Fibroblast of villous mesenchyme (primary cell): ENCODE measurements at regions not wholly inside any gene's neighbourhood (a gene's known extent, or its start where the extent isn't known, plus 50 kb on each side); places are given as distances from the start of the nearest gene placed in this dataset.

Source experiments
- DNase-seq: peaks from one replicate; pipeline ENCODE4 v3.0.0-alpha.2; 2010; ENCODE audit warnings: low read depth
- H3K4me3 ChIP-seq: 2 replicates; pipeline ENCODE4 v1.5.1; 2011; ENCODE audit warnings: low read depth, mild to moderate bottlenecking, low read length
- CTCF ChIP-seq: IDR thresholded peaks from 2 replicates; pipeline ENCODE4 v1.5.1; 2012; ENCODE audit warnings: low read depth, mild to moderate bottlenecking, low read length; ENCODE audit not compliant: insufficient read depth

GRCh38 chr12:18808221-18808620, 70.3 kb downstream of the CAPZA3 start:
- DNase-seq: no peak
- no peak overlapping the region for H3K4me3 ChIP-seq
- TF ChIP-seq CTCF: no peak

DNA sequence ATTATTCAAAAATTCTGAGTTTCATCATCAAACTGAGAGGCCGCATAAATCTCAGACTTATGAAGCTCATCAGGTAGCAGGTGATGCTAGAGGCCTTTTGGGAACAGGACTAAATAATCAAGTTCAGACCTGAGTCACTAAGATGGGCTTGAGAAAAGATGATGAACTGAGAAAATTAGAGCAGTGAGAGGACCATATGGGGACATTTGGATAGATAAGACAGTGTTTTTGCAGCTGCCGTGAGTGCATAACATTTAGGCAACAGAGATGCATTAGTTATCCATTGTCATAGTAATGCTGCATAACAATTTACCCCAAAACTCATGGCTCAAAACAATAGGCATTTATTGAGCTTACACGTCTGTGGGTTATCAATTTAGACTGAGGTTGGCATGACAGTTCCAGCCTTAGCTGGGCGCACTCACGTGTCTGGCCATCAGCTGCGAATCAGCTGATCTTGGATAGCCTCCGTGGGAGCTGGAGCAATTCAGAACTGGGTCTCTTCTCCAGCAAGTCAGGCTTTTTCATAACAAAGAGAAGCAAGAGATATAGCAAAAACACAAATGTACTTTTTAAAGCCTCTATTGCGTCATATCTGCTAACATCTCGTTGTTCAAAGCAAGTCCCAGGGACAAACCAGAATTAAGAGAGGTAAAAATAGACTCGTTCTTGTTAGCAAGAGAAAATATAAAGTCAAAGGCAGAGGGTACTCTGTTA, 72.8 kb downstream of the CAPZA3 start:
- DNase-seq: peak; percentile 62
- no peak for TF ChIP-seq CTCF
- no peak overlapping the region for H3K4me3 ChIP-seq

DNA sequence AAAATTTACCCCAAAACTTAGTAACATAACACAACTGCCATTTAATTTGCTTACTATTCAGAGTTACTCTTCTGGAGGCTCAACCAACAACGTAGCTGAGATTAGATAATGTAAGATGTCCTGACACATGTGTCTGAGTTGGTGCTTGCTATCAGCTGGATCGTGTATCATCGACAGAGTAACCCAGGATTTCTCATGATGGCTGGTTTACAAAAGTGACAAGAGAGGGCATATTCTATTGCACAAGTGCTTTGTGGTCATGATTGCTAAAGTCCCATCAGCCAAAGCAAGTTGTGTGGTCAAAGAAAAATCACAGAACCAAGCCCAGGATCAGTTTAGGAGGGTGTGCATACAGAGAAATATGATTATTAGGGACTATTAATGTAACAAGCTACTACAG, 73.4 kb downstream of the CAPZA3 start:
- H3K4me3 ChIP-seq: no peak overlapping the region
- peak; percentile 75 for DNase-seq
- no peak for TF ChIP-seq CTCF

DNA sequence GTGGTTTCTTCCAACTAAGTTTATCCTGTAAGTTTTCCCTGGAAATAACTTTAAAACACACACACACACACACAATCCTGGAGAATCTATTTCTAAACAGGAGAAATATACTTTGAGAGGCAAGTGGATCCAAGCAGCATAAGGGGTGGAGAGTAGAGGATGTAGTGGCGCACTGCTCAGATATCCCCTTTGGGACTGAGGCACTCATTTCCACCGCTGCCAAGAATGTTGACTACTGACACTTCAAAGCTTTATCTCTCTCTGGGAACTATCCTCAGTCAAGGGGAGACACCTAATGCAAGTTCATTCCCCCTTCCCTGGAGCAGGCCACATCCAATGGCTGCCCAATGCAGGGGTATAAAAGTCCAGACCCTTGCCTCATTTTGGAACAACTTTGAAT, 75.8 kb downstream of the CAPZA3 start:
- TF ChIP-seq CTCF: no peak
- no peak for DNase-seq
- no peak overlapping the region for H3K4me3 ChIP-seq

- no peak overlapping the region for H3K4me3 ChIP-seq
- TF ChIP-seq CTCF: no peak
Measured at GRCh38 chr12:18818579-18819268, 80.8 kb downstream of the CAPZA3 start.

DNA sequence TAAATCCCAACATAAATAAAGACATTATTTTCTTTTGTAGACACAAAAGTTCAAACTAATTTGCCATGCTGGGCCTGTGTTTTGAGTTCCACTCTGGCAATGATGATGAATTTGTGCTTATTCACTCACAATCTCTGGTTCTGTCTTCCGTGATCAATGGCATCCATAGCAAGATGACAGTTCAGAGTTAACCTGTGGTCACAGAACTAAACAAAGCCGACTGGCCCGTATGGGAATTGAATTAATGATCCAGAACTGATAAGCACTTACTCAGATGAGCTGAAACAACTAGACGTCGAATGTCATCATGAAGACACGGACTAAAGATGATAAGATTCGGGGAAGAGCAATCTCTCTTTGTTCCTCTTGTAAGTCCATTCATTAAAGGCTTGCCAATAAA, 81.6 kb downstream of the CAPZA3 start:
- TF ChIP-seq CTCF: no peak
- no peak overlapping the region for H3K4me3 ChIP-seq
- DNase-seq: no peak

More at GRCh38 chr12:18818579-18819268, 80.8 kb downstream of the CAPZA3 start:
- DNase-seq: no peak
